ENCODE measurements at regions not wholly inside any gene's neighbourhood (a gene's known extent, or its start where the extent isn't known, plus 50 kb on each side); places are given as distances from the start of the nearest gene placed in this dataset.

DNA sequence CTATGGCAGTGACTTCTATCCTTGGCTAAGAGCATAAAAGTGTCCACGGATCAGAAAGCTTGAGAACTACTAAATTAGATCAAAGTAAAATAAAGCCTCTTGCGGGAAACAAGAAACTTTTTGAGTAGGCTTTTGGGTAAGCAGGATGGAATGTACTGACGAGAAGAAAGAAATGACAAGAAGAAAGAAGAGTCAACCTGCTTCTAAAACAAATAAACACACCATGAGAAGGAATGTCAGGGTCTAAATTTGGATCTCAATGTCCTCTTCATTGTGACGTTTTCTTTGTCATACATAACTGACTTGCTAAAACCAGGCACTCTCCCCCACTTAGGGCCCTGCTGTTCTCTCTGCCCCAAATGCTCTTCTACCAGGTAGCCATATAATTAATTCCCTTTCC lies 290.1 kb upstream of the PTGER4 start:
- Histone ChIP-seq H3K79me1 (ENCODE audit: insufficient read depth, low read depth, low read length, poor library complexity, severe bottlenecking) (no peaks in the 10 kb centered on the region), H3K4me1 (ENCODE audit: insufficient read depth, low read length) (no peaks in the 10 kb centered on the region), H2BK120ac (ENCODE audit: low read depth, low read length, poor library complexity, severe bottlenecking) (no peak overlapping the region), H3K27me3 (ENCODE audit: insufficient read depth, low read length) (no peaks in the 10 kb centered on the region), H3T11ph (ENCODE audit: low read length) (no peak overlapping the region), H2AFZ (ENCODE audit: low read length) (no peak overlapping the region), H3K79me2 (ENCODE audit: insufficient read depth, low read length) (no peaks in the 10 kb centered on the region), H2BK5ac (ENCODE audit: insufficient read length, low read length) (no peak overlapping the region), H4K8ac (replicated peaks; ENCODE audit: insufficient read length, low read depth, low read length) (no peak overlapping the region), H2BK15ac (ENCODE audit: low read depth, low read length) (no peak overlapping the region), H3K9ac (ENCODE audit: extremely low read depth, insufficient read length, low read length) (no peak overlapping the region), H4K5ac (ENCODE audit: insufficient read length, low read depth, low read length) (no peak overlapping the region), H3K4ac (ENCODE audit: low read depth, low read length) (no peak overlapping the region), H3K23ac (ENCODE audit: insufficient read length, low read depth, low read length) (no peak overlapping the region), H3K18ac (ENCODE audit: insufficient read length, low read depth, low read length) (no peak overlapping the region), H2BK12ac (ENCODE audit: insufficient read length, low read depth, low read length) (no peak overlapping the region), H2BK20ac (ENCODE audit: low read depth, low read length, poor library complexity, severe bottlenecking) (no peak overlapping the region), H4K20me1 (ENCODE audit: control insufficient read depth, insufficient read depth, insufficient read length) (no peaks in the 10 kb centered on the region), H3K27ac (ENCODE audit: insufficient read length, low read depth, low read length) (no peak overlapping the region), H3K4me2 (ENCODE audit: insufficient read depth, insufficient read length, low read length) (no peak overlapping the region), H3K56ac (ENCODE audit: insufficient read length, low read depth, low read length) (no peak overlapping the region), H4K91ac (ENCODE audit: insufficient read length, low read depth, low read length) (no peak overlapping the region), H3K14ac (ENCODE audit: insufficient read depth, low read length) (no peak overlapping the region), H3K9me3 (ENCODE audit: control insufficient read depth, low read depth, low read length) (no peaks in the 10 kb centered on the region), H3K23me2 (ENCODE audit: insufficient read length, low read depth, low read length, poor library complexity, severe bottlenecking) (no peaks in the 10 kb centered on the region), H2AK5ac (ENCODE audit: insufficient read length, low read length) (no peak overlapping the region)
- Mint-ChIP-seq H3K4me1 (peaks cover 25 to 28% of the 10 kb centered on the region in 2 experiments), H3K27ac (no peak overlapping the region; a peak in 2 of 7 replicates), H3K4me3 (no peak overlapping the region), H3K36me3 (ENCODE audit: insufficient read depth in 1 of 3, low read depth in 3 of 3) (no peaks in the 10 kb centered on the region), H3K9me3 (no peaks in the 10 kb centered on the region), H3K27me3 (ENCODE audit: low read depth) (no peaks in the 10 kb centered on the region)
- no peak for TF ChIP-seq CTCF (conservative IDR thresholded peaks at IDR 0.05)
- WGBS (ENCODE audit: extremely low coverage, insufficient read length, low lambda C conversion rate): no CpG with 5 or more reads among the region's 4 CpGs
- DNase-seq: no peak

All from H9 (cell line).